HG03280 (cell line): ENCODE measurements at regions not wholly inside any gene's neighbourhood (a gene's known extent, or its start where the extent isn't known, plus 50 kb on each side); places are given as distances from the start of the nearest gene placed in this dataset.

Source experiments
- ATAC-seq: cut with Tn5 transposase; IDR thresholded peaks from one replicate; pipeline ENCODE4 v1.9.1; 2021; ENCODE audit warnings: mild to moderate bottlenecking, moderate library complexity; ENCODE audit not compliant: unreplicated experiment

DNA sequence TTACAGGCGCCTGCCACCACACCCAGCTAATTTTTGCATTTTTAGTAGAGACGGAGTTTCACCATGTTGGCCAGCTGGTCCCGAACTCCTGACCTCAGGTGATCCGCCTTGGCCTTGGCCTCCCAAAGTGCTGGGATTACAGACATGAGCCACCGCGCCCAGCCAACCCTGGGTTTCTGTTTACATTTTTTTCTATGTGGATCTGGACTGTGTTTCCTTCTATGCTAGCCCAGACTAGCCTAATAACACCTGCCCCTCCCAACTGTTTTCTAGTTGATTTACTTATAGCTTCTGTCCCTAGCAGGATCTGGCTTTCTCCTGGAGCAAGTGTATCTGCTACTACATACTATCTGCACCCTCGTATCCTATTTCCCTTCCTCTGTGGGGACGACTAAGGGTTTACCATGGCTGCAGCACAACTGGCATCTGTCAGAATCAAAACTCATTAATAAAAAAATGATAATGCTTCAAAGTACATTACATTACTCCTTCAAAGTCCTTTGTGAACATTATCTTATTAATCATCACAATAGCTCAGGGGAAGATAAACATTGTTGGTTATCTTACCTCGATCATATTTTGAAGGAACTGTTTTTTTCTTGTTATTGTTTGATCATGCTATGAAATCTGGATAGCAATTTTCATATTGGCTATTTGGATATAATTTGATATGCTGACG lies 228.3 kb downstream of the KLF5 start:
- no peak for ATAC-seq

DNA sequence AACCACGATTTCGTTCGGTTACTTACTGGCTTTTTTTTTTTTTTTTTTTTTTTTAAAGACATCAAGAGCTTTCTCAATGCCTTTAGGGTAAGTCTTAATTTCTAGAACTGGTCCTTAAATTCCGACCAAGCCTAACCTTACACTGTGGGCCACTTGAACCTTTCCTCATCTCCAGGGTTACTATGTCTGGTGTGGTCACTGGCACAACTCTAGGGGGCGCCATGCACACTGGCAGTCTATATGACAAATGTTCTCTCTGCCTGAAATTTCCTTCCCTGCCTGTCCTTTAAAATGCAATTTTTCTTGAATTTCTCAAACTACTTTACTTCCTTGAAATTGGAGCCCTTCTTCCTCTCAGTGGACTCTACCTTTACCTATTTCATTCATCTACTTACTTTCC lies 227.4 kb downstream of the KLF5 start:
- ATAC-seq: no peak

DNA sequence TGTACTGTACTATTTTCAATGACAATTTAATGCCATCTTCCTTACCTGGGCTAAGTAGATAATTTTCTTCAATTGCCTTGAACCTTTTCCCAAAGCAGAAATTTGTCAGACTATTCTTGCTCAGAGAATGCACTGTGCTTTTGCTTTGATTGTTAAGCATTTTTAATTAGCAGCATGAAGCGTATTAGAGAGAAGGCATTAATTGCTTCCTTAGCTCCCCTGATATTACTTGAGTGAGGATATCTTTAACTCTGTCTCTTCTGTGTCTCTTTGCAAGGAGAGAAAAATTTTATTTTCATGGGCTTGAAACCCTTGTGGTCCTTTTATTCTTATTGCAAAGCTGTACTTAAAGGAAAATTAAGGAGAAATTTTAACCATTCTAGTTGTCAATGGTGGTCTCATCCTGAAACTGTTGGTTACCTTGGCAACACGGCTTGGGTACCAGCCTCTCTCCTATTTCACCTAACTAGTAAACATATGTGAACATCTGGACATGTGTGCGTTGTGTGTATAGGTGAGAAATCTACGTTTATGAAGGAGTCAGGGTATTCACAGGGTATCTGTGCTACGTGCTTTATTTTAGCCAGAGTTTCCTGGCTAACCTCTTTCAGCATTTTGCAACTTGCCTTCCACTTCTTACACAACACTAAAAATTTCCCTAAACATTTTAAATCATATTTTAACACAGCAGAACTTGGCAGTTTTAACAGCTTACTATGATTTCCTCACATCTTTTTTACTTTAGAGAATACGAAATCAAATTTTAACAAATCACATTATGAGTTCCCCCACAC lies 225.5 kb downstream of the KLF5 start:
- ATAC-seq: no peak

DNA sequence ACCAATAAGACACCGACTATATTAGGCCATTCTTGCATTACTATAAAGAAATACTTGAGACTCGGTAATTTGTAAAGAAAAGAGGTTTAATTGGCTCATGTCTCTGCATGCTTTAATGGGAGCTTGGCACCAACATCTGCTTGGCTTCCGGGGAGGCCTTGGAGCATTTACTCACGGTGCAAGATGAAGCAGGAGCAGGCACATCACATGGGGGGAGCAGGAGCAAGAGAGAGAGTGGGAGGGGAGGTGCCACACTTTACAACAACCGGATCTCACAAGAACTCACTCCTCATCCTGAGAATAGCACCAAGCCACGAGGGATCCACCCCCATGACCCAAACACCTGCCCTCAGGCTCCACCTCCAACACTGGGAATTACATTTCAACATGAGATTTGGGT lies 224.8 kb downstream of the KLF5 start:
- ATAC-seq: no peak

DNA sequence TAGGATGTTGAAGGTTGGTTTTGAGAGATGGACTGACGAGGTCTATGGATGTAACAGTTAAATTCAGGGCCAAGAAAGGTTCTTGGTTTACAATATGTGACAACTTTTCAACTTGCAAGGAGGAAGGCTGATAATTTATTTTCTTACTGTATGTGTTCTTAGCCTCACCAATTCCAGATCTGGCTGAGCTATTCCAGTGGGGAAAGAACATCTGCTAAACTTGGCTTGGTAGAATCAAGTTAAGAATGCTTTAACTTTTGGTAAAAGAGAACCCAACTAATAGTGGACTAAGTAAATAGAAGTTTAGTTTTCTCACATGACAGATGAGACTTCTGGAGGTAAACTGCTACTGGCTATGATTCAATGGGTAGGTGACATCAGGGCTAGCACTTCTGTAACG lies 222.9 kb downstream of the KLF5 start:
- ATAC-seq: no peak

DNA sequence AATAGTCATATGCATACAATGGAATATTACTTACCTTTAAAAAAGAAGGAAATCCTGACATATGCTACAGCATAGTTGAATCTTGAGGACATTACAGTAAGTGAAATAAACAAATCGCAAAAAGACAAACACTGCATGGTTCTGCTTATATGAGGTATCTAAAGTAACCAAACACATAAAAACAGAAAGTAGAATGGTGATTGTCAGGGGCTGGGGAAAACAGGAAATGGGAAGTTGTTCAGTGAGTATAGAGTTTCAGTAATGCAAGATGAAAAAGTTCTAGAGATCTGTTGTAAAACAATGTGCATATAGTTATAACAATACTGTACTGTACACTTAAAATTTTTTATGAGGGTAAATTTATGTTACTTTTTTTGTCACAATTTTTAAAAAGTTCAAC lies 219.4 kb downstream of the KLF5 start:
- ATAC-seq: no peak

DNA sequence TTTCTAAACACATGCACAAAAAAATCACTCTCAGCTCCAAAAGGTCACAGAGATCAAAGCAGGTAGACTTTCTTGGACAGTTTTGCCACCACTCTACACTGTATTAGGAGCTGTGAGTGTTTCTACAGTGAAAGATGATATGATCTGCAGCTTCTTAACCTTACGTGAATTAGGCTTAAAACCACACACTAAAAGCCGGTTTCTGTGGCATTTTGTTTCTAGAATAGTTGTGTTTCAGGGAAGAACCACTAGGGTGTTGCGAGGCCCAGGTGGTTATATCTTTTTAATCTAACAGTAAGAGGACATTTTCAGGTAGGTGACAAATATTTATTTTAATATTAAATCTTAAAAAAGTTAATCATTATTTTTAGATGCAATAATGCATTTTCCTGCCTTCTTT lies 216.4 kb downstream of the KLF5 start:
- ATAC-seq: no peak

DNA sequence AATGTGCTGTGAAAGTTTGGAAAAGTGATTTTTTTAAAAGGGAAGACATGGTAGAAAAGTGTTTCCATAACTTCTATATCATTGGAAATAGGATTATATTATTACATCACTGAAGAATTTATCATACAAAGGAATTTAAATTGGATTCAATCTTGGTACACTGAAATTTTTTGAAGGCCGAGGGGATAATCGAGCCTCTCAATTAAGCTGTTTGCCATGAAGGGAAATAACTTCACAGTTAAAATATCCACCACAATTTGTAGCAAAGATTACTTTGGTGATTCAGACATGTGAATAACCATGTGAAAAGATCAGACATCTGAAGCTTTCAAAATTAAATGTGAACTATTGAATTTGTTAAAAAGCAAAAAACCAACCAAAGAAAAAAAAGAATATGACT lies 215.3 kb downstream of the KLF5 start:
- no peak for ATAC-seq

DNA sequence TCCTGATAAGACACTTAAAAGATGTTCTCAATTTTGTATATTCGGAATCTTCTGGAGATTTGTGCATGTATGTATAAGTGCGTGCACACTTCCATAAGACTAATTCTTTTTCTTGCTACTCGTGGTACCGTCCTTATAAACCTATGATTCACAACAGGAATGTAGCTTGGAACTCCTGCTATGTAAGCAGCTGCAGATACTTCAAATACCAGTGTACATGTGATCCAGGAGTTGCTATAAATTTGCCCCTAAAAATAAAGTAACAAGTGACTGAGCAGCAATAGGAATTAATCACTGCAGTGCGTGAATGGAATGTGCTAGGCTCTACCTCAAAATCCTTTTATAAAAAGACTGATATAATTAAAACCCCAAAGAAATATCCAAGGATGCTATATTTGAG lies 214.9 kb downstream of the KLF5 start:
- ATAC-seq: no peak

DNA sequence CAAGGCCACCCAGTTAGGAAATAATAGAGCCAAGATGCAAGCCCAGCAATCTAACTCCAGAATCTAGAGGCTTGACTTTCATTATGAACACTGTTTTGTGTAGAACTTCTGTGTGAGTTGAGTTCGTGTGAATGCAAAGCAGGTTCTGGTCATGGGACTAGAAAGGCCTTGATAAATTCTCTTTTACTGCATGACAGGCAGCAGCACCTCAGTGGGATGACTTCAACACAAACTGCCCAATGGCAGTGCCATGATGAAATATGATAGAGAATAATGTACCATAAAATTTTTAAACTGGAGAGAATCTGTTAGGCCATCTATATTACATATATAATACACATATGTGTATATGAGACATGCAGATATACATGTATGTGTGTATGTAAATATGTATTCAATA lies 214.5 kb downstream of the KLF5 start:
- no peak for ATAC-seq

DNA sequence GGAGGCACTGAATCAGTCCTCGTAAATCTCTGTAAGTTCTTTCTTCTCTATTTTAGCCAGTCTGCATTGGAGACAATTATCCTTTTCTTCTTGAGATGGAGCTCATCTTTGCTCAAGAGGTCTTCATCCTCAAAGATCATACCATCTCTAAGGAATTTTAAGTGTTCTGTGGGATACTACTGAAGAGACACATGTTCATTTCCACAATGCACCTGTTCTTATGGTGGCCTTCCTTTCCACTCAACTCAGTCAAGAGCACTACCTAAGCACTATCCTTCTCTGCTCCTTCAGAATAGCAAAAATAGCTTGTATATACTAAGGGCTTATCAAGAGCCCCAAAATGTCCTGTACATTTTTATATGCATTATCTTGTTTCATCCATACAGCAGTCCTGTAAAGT lies 214.0 kb downstream of the KLF5 start:
- no peak for ATAC-seq

DNA sequence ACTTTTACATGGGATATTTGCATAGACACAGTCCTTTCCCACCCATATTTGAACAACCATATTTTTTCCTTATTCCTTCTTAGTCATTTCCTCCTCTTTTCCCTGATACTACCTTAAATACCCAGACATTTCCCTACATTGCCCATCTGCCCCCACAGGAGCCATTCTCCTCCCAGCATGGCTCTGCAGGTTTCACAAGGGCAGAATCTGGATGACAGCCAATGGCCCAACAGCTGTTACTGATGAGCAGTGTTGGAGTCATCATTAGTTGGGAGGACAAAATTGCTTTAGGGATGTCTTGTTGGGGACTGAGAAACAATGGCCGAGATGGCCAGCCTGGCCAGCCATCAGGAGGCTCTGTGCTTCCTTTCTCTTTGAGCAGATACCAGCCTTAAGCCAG lies 209.5 kb downstream of the KLF5 start:
- ATAC-seq: no peak

DNA sequence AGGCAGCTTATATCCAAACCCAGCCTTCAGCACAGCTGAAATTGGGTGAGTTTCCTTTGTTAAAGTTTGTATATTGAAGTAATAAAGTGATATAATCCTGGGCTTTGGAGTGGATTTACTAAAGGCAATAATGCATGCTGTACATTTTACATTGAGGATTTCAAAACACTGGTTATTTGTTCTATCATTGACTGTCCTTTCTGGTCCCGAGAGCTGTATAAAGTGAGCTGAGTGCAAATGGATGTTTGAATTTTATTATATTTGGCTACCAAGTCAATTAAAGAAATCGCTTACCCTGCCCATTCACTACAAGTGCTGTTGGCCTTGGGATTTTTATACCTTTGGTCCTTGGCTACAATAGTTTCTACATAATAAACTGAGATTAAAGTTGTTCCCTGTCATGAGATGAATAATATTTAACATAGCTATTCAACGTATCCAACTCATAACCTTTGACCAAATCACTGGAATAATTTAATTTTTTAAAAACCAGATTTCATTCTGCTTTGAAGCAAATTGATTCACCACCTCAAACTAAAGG lies 207.9 kb downstream of the KLF5 start:
- ATAC-seq: no peak

DNA sequence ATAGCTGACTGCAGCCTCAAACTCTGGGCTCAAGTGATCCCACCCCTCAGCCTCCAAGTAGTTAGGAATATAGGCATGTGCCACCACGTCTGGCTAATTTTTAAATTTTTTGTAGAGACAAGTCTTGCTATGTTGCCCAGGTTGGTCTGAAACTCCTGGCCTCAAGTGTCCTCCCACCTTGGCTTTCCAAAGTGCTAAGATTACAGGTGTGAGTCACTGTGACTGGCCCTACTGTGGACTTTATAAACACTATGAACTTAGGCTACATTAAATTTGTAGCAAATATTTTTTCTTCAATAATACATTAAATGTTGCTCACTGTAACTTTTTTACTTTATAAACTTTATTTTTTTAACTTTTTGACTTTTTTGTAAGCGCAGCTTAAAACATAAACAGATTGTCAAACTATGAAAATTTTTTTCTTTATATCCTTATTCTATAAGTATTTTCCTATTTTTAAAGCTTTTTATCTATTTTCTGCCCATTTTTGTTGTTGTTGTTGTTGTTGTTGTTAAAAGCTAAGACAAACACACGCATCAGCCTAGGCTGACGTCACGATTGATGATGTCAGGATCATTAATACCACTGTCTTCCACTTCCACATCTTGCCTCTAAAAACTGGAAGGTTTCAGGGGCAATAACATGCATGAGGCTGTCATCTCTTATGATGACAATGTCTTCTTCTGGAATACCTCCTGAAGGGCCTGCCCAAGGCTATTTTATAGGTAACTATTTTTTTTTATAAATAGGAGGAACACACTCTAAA lies 204.2 kb downstream of the KLF5 start:
- ATAC-seq: no peak

DNA sequence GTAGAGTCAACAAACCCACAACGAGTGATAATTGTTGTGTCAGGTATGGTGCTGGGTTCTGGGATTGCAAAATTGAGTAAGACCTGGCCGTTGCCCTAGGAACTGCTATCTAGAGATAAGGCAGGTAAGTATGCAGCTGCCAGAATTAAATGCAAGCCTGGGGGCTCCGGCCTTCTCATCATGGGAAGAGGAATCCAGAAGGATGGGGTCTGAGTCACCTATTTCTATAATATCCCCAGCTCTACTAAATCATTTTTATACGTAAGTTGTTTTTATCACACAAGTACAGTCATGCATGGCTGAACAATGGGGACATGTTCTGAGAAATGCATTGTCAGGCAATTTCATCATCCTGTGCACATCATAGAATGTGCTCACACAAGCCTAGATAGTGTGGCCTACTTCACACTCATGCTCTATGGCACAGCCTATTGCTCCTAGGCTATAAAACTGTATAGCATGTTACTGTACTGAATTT lies 203.0 kb downstream of the KLF5 start:
- no peak for ATAC-seq

DNA sequence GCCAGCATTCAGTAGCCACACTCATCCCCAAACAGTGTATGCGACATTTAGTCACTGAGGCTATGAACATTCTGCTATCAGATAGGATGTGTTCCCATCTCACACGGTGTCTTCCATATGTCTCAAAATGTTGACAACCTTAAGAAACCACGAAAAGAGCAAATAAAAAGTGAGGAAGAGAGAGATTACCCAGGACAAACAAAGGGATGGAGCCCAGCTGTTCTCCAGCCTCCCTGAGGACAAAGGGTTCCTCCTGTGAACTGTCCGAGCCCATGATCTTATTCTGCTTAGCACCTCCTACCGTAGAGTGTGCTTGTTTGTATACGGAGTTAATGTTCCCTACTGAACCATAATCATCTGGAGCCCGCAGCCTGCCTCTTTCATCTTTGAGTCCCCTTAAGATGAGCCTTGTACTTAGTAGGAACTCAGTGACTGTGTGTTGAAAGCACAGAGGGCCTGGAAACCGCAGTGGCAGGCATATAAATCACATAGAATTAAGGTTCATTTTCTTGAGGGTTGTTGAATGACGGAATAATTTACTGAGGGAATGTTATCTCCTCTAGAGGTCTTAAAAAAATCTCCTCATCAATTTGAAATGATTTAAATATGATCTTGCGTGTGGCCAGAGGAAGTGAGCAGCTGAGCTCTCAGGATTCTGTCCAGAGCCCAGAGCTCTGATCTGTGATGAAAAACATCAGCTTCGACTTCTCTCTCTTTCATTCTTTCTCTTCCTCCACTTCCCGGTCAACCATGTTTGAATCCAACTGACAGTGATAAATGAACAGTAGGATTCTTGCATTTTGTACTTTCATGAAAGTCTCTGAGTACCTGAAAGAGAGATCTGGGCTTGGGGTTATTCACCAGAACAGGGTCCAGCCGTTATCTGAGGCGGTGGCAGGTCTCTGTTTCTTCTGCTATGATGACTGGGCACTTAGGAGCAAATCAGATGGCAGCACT lies 200.5 kb downstream of the KLF5 start:
- no peak for ATAC-seq

DNA sequence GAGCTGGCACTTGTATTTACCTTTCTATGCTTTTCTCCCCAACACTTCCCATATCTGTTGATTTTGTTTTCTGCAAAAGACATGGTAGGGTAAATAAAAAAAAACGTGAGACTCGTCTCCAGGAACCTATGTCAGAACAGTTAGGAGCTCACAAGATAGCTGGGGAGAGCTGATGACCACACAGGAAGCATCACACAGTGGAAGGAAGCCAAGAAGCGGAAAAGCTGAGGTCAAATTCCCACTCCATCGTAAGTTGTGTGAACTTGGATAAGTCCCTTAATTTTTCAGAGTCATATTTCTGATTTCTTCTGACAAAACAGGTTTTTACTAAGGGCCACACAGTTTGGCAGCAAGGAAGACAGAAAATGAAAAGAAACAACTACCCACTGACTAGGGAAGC lies 199.6 kb downstream of the KLF5 start:
- no peak for ATAC-seq

DNA sequence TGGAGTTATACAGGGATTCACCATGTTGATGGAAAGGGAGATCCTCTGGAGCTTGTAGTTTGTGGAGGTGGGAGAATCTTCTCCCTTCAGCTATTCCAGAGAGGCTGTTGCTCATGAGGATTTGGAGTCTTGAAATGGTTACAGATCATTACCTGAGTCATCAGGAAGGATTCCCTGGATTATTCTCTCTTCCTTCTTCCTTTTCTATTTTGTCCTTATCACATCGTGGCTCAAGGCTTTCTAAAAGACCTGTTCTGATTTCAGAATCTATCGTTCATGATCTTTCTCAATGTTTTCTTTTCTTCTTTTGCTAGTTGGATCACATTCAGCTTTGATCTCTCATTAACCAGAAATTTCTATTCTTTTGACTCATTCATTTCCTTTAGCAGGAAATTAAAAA lies 196.0 kb downstream of the KLF5 start:
- no peak for ATAC-seq

DNA sequence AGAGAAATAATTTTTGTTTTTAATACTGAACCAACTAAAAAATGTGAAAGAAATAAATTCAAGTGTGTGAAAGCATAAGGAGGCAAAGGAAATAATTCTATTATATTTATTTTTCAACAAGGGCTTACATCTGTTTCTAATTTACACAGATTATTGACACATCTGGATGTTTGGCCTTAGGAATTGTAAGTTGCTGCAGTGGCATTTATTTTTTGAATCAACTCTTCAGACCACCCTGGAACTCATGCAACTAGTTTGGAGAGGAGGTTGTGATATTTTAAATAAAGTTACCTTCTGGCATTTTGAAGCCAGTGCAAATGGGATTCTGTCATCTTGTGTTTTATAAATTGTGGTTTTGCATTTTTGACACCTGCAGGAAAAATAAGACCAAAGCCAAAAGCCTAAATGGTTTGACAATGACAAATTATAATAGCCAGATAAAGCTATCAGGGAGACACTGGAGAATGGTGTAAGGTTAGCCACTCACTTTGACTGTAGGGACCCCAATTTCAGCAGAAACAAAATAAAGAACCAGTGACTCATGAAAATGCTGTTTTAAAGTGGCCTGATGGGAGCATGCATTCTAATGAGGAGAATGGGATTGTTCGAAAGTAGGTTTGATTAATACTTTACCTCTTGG lies 192.9 kb downstream of the KLF5 start:
- ATAC-seq: no peak

DNA sequence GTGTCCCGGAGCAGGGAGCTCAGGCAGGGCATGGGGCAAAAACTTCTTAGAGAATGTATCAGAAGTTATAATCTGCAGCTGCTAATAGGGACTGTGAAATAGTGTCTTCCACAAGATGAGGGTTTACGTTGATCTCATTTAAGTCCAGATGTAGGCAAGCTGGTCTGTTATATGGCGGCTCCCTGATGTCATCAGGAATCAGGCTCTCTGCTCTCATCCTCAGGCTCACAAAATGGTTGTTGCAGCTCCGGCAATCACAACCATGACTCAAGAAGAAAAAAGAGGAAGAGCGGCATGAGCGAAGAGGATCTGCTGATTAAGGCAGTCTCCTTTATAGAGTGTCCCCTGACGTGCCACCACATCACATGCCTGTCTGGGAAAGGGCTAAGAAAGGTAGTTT lies 191.3 kb downstream of the KLF5 start:
- ATAC-seq: no peak
